ENCODE measurements at regions not wholly inside any gene's neighbourhood (a gene's known extent, or its start where the extent isn't known, plus 50 kb on each side); places are given as distances from the start of the nearest gene placed in this dataset.

DNA sequence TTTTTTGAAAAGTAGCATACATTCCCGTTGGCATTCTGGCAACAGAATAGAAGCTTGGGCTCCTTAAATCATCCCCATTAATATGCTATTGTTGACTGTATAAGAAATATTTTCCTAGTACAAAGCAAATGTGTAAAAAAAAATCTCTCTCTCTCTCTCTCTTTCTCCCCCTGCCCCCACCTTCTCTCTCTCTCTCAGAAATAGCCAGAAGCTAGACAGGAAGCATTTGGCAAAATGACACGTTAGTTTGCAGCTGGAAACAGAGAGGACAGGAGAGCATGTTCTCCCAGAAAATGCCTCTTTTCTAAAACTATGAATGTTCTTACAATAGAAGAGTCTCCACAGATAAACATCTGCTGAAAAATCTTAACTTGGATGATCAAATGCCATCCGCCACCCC lies 59.6 kb upstream of the AKR1E2 start:
- no peak for DNase-seq (ENCODE audit: low read depth)
- no peak for TF ChIP-seq CTCF (IDR thresholded peaks at IDR 0.05; ENCODE audit: control insufficient read depth, insufficient read depth, low read depth, low read length, missing control alignments)

DNA sequence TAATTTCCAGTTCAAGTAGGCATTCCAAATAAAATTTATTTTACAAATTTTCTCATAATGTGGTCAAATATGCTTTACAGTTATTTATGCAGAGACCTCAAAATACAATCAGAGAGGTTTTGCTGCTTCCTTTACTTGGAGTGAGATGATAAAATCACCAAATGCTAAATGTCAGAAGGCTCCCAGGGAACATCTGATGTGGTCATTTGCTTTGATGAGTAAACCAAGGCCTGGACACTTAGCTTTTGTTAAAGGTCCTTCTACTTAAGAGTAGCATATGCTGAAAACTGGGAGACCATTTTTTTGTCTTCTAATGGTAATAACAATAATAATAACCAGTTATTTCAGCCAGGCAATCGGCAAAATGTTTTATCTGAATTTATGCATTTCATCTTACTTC lies 60.6 kb upstream of the AKR1E2 start:
- no peak for TF ChIP-seq CTCF (IDR thresholded peaks at IDR 0.05; ENCODE audit: control insufficient read depth, insufficient read depth, low read depth, low read length, missing control alignments)
- no peak for DNase-seq (ENCODE audit: low read depth)
- H3K4me3 ChIP-seq (ENCODE audit: control insufficient read depth, low read depth, low read length) = no peak overlapping the region

More for the DNA sequence above, 59.6 kb upstream of the AKR1E2 start:
- H3K4me3 ChIP-seq (ENCODE audit: control insufficient read depth, low read depth, low read length) = no peak overlapping the region

DNA sequence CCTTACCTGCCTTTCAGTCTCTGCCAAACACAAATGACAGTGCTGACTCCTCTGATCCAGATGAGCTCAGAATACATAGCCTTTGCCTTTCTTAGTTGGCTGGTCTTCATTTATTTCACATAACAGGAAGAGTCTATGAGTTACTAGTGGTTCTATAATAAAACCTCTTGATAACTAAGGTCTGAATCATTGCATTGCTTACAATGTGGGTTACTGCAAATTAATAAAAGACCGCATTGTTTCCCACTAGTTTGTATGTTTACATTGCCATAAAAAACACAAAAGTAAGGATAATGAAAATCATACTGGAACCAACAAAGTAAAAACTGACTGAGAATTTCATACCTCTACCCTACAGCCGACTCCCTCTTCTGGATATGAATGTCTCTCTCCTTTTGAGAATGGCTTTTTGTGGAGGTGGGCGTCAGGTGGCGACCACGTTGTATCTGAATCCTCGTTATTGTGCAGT lies 62.0 kb upstream of the AKR1E2 start:
- DNase-seq (ENCODE audit: low read depth) = peak; percentile 77
- H3K4me3 ChIP-seq (ENCODE audit: control insufficient read depth, low read depth, low read length) = peak overlapping the region; percentile 2
- TF ChIP-seq CTCF (IDR thresholded peaks at IDR 0.05; ENCODE audit: control insufficient read depth, insufficient read depth, low read depth, low read length, missing control alignments) = peak; percentile 17

- no peak for DNase-seq (ENCODE audit: low read depth)
- peak overlapping the region; percentile 2 for H3K4me3 ChIP-seq (ENCODE audit: control insufficient read depth, low read depth, low read length)
- no peak for TF ChIP-seq CTCF (IDR thresholded peaks at IDR 0.05; ENCODE audit: control insufficient read depth, insufficient read depth, low read depth, low read length, missing control alignments)
Measured at GRCh38 chr10:4763513-4763912, 62.5 kb upstream of the AKR1E2 start.

DNA sequence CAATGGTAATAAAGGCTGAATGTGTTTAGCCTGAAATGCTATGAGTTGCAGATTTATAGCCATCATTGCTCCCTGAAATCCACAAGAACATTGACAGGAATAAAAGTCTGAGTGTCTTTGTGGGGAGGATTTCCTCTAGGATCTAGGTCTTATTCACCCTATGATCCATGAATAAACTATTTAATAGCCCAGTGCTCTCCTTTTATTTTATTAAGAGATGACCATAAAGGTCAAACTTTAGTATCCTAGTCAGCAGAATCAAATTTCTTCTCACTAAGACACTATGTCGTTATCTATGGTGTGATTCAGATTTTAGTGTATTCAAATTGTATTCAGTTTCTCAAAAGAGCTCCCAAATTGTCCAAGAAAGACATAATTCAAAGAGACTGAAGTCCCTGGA lies 67.8 kb upstream of the AKR1E2 start:
- DNase-seq (ENCODE audit: low read depth) = no peak
- no peak for TF ChIP-seq CTCF (IDR thresholded peaks at IDR 0.05; ENCODE audit: control insufficient read depth, insufficient read depth, low read depth, low read length, missing control alignments)
- H3K4me3 ChIP-seq (ENCODE audit: control insufficient read depth, low read depth, low read length) = no peak overlapping the region

GRCh38 chr10:4755286-4755989 lies 70.6 kb upstream of the AKR1E2 start:
- no peak for TF ChIP-seq CTCF (IDR thresholded peaks at IDR 0.05; ENCODE audit: control insufficient read depth, insufficient read depth, low read depth, low read length, missing control alignments)
- H3K4me3 ChIP-seq (ENCODE audit: control insufficient read depth, low read depth, low read length) = no peak overlapping the region
- no peak for DNase-seq (ENCODE audit: low read depth)

All from AG09309 (cell line).